ENCODE measurements at regions not wholly inside any gene's neighbourhood (a gene's known extent, or its start where the extent isn't known, plus 50 kb on each side); places are given as distances from the start of the nearest gene placed in this dataset.

DNA sequence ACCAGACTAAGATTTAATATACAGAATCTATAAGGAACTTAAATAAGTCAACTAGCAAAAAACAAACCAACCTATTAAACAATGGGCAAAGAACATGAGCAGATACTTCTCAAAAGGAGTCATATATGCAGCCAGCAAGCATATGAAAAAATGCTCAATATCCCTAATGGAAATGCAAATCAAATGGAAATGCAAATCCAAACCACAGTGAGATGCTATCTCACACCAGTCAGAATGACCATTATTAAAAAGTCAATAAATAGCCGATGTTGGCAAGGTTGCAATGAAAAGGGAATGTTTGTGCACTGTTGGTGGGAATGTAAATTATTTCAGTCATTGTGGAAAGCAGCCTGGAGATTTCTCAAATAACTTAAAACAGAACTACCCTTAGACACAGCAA lies 97.0 kb upstream of the SLC6A14 start:
- Histone ChIP-seq H3K9me3 (ENCODE audit: low read depth, low read length) (no peaks in the 10 kb centered on the region), H3K27me3 (ENCODE audit: insufficient read depth, low read length) (no peaks in the 10 kb centered on the region), H3K4me2 (ENCODE audit: insufficient read depth, low read length) (no peak overlapping the region), H3K36me3 (ENCODE audit: insufficient read depth, low read length) (no peaks in the 10 kb centered on the region), H3K4me3 (ENCODE audit: insufficient read depth, low read length) (no peak overlapping the region), H3K79me2 (ENCODE audit: insufficient read depth, low read length) (no peaks in the 10 kb centered on the region), H2AFZ (ENCODE audit: low read length) (no peak overlapping the region), H3K27ac (ENCODE audit: low read depth, low read length) (no peak overlapping the region), H4K20me1 (ENCODE audit: insufficient read depth, low read length) (no peaks in the 10 kb centered on the region), H3K4me1 (ENCODE audit: insufficient read depth, low read length) (no peaks in the 10 kb centered on the region)
- no peak for DNase-seq (ENCODE audit: insufficient read length, low spot score, missing footprints)
- TF ChIP-seq CTCF (IDR thresholded peaks at IDR 0.05; ENCODE audit: extremely low read depth, low read depth, low read length) = no peak

DNA sequence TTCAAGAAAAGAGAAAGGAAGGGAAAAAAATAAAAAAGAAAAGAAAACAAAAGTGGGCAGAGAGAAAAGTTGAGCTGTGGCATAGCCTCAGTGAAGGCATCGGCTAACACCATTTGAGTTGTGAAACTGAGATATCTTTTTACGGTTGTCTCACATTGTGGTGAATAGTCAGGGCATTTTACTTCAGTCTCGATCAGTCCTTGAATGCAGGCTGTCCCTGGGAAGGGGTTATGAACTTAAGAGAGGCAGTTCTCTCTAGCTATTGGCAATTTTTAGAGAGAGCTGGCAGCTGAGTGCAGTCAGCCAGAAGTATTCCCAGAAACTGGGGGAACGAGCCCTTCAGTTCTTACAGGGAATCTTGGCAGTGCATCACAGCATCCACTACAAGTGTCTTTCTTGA lies 93.5 kb upstream of the SLC6A14 start:
- TF ChIP-seq CTCF (IDR thresholded peaks at IDR 0.05; ENCODE audit: extremely low read depth, low read depth, low read length) = no peak
- H3K4me2 ChIP-seq (ENCODE audit: insufficient read depth, low read length) = no peak overlapping the region
- DNase-seq (ENCODE audit: insufficient read length, low spot score, missing footprints) = no peak

DNA sequence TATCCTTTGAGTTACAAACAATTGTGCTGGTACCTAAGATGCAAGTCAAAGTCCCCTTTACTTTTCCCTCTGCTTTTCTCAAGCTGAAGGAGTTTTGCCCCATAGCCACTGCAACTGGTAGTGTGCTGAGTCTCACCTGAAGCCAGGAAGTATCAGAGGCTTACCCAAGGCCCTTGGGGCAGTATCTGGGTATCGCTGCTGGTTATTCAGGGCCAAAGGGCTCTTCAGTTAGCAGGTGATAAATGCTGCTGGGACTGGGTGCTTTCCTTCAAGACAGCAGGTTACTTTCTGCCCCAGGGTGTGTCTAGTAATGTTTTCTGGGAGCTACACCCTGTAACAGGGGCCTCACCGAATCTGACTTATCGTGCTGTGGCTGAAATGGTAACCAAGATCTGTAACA lies 90.4 kb upstream of the SLC6A14 start:
- Histone ChIP-seq H3K79me2 (ENCODE audit: insufficient read depth, low read length) (no peaks in the 10 kb centered on the region), H3K4me2 (ENCODE audit: insufficient read depth, low read length) (no peak overlapping the region), H3K4me3 (ENCODE audit: insufficient read depth, low read length) (no peak overlapping the region), H3K4me1 (ENCODE audit: insufficient read depth, low read length) (no peaks in the 10 kb centered on the region), H2AFZ (ENCODE audit: low read length) (no peak overlapping the region), H3K36me3 (ENCODE audit: insufficient read depth, low read length) (no peaks in the 10 kb centered on the region), H3K27ac (ENCODE audit: low read depth, low read length) (no peak overlapping the region), H3K9me3 (ENCODE audit: low read depth, low read length) (no peaks in the 10 kb centered on the region), H4K20me1 (ENCODE audit: insufficient read depth, low read length) (no peaks in the 10 kb centered on the region), H3K27me3 (ENCODE audit: insufficient read depth, low read length) (no peaks in the 10 kb centered on the region)
- TF ChIP-seq CTCF (IDR thresholded peaks at IDR 0.05; ENCODE audit: extremely low read depth, low read depth, low read length) = no peak
- no peak for DNase-seq (ENCODE audit: insufficient read length, low spot score, missing footprints)

More for the DNA sequence above, 93.5 kb upstream of the SLC6A14 start:
- no peaks in the 10 kb centered on the region for H3K9me3 ChIP-seq (ENCODE audit: low read depth, low read length)
- no peaks in the 10 kb centered on the region for H4K20me1 ChIP-seq (ENCODE audit: insufficient read depth, low read length)
- no peaks in the 10 kb centered on the region for H3K27me3 ChIP-seq (ENCODE audit: insufficient read depth, low read length)
- H3K36me3 ChIP-seq (ENCODE audit: insufficient read depth, low read length) = no peaks in the 10 kb centered on the region
- H3K4me3 ChIP-seq (ENCODE audit: insufficient read depth, low read length) = no peak overlapping the region
- H3K27ac ChIP-seq (ENCODE audit: low read depth, low read length) = no peak overlapping the region
- H3K4me1 ChIP-seq (ENCODE audit: insufficient read depth, low read length) = no peaks in the 10 kb centered on the region
- H2AFZ ChIP-seq (ENCODE audit: low read length) = no peak overlapping the region
- H3K79me2 ChIP-seq (ENCODE audit: insufficient read depth, low read length) = no peaks in the 10 kb centered on the region

- no peaks in the 10 kb centered on the region for H3K27me3 ChIP-seq (ENCODE audit: insufficient read depth, low read length)
- no peak overlapping the region for H3K4me3 ChIP-seq (ENCODE audit: insufficient read depth, low read length)
- no peak for TF ChIP-seq CTCF (IDR thresholded peaks at IDR 0.05; ENCODE audit: extremely low read depth, low read depth, low read length)
- no peak overlapping the region for H2AFZ ChIP-seq (ENCODE audit: low read length)
- H3K27ac ChIP-seq (ENCODE audit: low read depth, low read length) = no peak overlapping the region
- no peaks in the 10 kb centered on the region for H3K79me2 ChIP-seq (ENCODE audit: insufficient read depth, low read length)
- DNase-seq (ENCODE audit: insufficient read length, low spot score, missing footprints) = no peak
- no peaks in the 10 kb centered on the region for H3K36me3 ChIP-seq (ENCODE audit: insufficient read depth, low read length)
- H3K4me1 ChIP-seq (ENCODE audit: insufficient read depth, low read length) = no peaks in the 10 kb centered on the region
- no peaks in the 10 kb centered on the region for H4K20me1 ChIP-seq (ENCODE audit: insufficient read depth, low read length)
- no peak overlapping the region for H3K4me2 ChIP-seq (ENCODE audit: insufficient read depth, low read length)
- no peaks in the 10 kb centered on the region for H3K9me3 ChIP-seq (ENCODE audit: low read depth, low read length)
Measured at GRCh38 chrX:116357329-116357728, 79.1 kb upstream of the SLC6A14 start.

Data from osteoblast (primary cell).